ENCODE measurements at regions not wholly inside any gene's neighbourhood (a gene's known extent, or its start where the extent isn't known, plus 50 kb on each side); places are given as distances from the start of the nearest gene placed in this dataset.

- TF ChIP-seq ASH2L (IDR thresholded peaks at IDR 0.05; ENCODE audit: low read length) (no peak), FOSL1 (IDR thresholded peaks at IDR 0.05; ENCODE audit: insufficient read depth, low read depth, low read length) (no peak), HDAC2 (IDR thresholded peaks at IDR 0.05; ENCODE audit: borderline replicate concordance in 1 of 2, low read depth in 2 of 2, low read length in 2 of 2) (no peak), SP2 (IDR thresholded peaks at IDR 0.05; ENCODE audit: low read length) (no peak), TAF1 (IDR thresholded peaks at IDR 0.05; ENCODE audit: low read depth, low read length) (no peak), YY1 (IDR thresholded peaks at IDR 0.05; ENCODE audit: low read depth, low read length) (no peak), RAD21 (IDR thresholded peaks at IDR 0.05 in 1 of 2, conservative IDR thresholded peaks at IDR 0.05 in 1 of 2; ENCODE audit: low read depth in 2 of 2, low read length in 2 of 2) (no peak), USF2 (IDR thresholded peaks at IDR 0.05; ENCODE audit: low read length) (no peak), ATF3 (IDR thresholded peaks at IDR 0.05; ENCODE audit: insufficient read depth, low read depth, low read length) (no peak), EGR1 (IDR thresholded peaks at IDR 0.05; ENCODE audit: borderline replicate concordance, low read depth, low read length) (no peak), CBX5 (IDR thresholded peaks at IDR 0.05; ENCODE audit: low read depth, low read length) (no peak), SUZ12 (IDR thresholded peaks at IDR 0.05; ENCODE audit: low read length) (no peak)
- DNase-seq (ENCODE audit: low read depth in 1 of 2, low spot score in 2 of 2) (no peak), FAIRE-seq (no peak)
- H2AFZ ChIP-seq (ENCODE audit: low read length), result no peak overlapping the region
- no peaks in the 10 kb centered on the region for H3K36me3 ChIP-seq (ENCODE audit: control insufficient read depth in 2 of 4, insufficient read depth in 4 of 4, low read length in 3 of 4)
- H4K8ac ChIP-seq (ENCODE audit: extremely low read depth, insufficient read depth, low read length), result no peak overlapping the region
- H2BK15ac ChIP-seq (ENCODE audit: low read length), result no peak overlapping the region
- H3K9ac ChIP-seq (replicated peaks in 1 of 4; ENCODE audit: extremely low read depth in 1 of 4, low read depth in 3 of 4, low read length in 3 of 4), result no peak overlapping the region
- no peak overlapping the region for H3K56ac ChIP-seq (replicated peaks; ENCODE audit: insufficient read length, low read depth, low read length)
- no peaks in the 10 kb centered on the region for H3K4me1 ChIP-seq (replicated peaks in 1 of 4; ENCODE audit: control insufficient read depth in 3 of 4, insufficient read depth in 4 of 4, low read length in 3 of 4)
- peaks cover 0 to 1% of the 10 kb centered on the region in 2 experiments for H4K20me1 ChIP-seq (replicated peaks in 1 of 2; ENCODE audit: control insufficient read depth in 1 of 2, insufficient read depth in 2 of 2, low read length in 2 of 2)
- H2BK5ac ChIP-seq (ENCODE audit: low read depth, low read length), result no peak overlapping the region
- no peak overlapping the region for H3K4me2 ChIP-seq (ENCODE audit: insufficient read depth in 1 of 2, low read depth in 2 of 2, low read length in 2 of 2)
- no peak overlapping the region for H3K23ac ChIP-seq (ENCODE audit: insufficient read length)
- no peaks in the 10 kb centered on the region for H3K9me3 ChIP-seq (ENCODE audit: insufficient read depth in 2 of 2, low read depth in 1 of 2, low read length in 1 of 2)
- H3K14ac ChIP-seq (ENCODE audit: insufficient read length), result no peak overlapping the region
- H3K79me2 ChIP-seq (ENCODE audit: control insufficient read depth in 1 of 2, insufficient read depth in 2 of 2, low read length in 2 of 2), result no peaks in the 10 kb centered on the region
- no peaks in the 10 kb centered on the region for H3K23me2 ChIP-seq (ENCODE audit: low read depth, low read length)
- no peak overlapping the region for H4K91ac ChIP-seq (replicated peaks; ENCODE audit: insufficient read length, low read length)
- H2AK5ac ChIP-seq (ENCODE audit: low read depth, low read length), result no peak overlapping the region
- ChIA-PET POLR2A (ENCODE audit: partially characterized antibody) (no interaction called here), CTCF (ENCODE audit: partially characterized antibody) (no interaction called here)
- H3K4me3 ChIP-seq (ENCODE audit: extremely low read depth in 1 of 4, insufficient read depth in 2 of 4, low read depth in 3 of 4, low read length in 4 of 4), result no peak overlapping the region
- no peaks in the 10 kb centered on the region for H3K79me1 ChIP-seq (ENCODE audit: low read depth, low read length)
- H2BK12ac ChIP-seq (ENCODE audit: low read depth, low read length), result no peak overlapping the region
- H2BK20ac ChIP-seq (ENCODE audit: low read length), result no peak overlapping the region
- no peaks in the 10 kb centered on the region for H3K27me3 ChIP-seq (replicated peaks in 1 of 4; ENCODE audit: control insufficient read depth in 3 of 4, extremely low read depth in 1 of 4, insufficient read depth in 3 of 4, low read length in 3 of 4)
- no peak overlapping the region for H3K27ac ChIP-seq (ENCODE audit: low read depth, low read length)
- H3K4ac ChIP-seq (replicated peaks; ENCODE audit: insufficient read length, low read depth, low read length), result no peak overlapping the region
- H4K5ac ChIP-seq (ENCODE audit: insufficient read length, low read depth, low read length), result no peak overlapping the region
- no peak overlapping the region for H3K18ac ChIP-seq (ENCODE audit: extremely low read depth, low read length)
- H2BK120ac ChIP-seq (replicated peaks; ENCODE audit: low read depth, low read length), result no peak overlapping the region
These were observed 114.2 kb downstream of the KCNE4 start for GRCh38 chr2:223166215-223166493.

Measured in H1 (cell line).